Right lung (tissue), 2 donors: ENCODE measurements at regions not wholly inside any gene's neighbourhood (a gene's known extent, or its start where the extent isn't known, plus 50 kb on each side); places are given as distances from the start of the nearest gene placed in this dataset.

Source experiments
- DNase-seq, 2 donors: peaks; one replicate each; pipeline ENCODE4 v3.0.0-alpha.2; 2013

- DNase-seq = no peak
These were observed 51.0 kb upstream of the RGS8 start for GRCh38 chr1:182735343-182735742.

GRCh38 chr1:182739545-182739944 is 50.0 kb upstream of the NPL start:
- peak; percentile 36 to 58 for DNase-seq
